HG02642 (cell line): ENCODE measurements at regions not wholly inside any gene's neighbourhood (a gene's known extent, or its start where the extent isn't known, plus 50 kb on each side); places are given as distances from the start of the nearest gene placed in this dataset.

ENCODE experiments used
- ATAC-seq: cut with Tn5 transposase; IDR thresholded peaks from one replicate; pipeline ENCODE4 v1.9.1; 2021; ENCODE audit warnings: mild to moderate bottlenecking; ENCODE audit not compliant: unreplicated experiment, poor library complexity

DNA sequence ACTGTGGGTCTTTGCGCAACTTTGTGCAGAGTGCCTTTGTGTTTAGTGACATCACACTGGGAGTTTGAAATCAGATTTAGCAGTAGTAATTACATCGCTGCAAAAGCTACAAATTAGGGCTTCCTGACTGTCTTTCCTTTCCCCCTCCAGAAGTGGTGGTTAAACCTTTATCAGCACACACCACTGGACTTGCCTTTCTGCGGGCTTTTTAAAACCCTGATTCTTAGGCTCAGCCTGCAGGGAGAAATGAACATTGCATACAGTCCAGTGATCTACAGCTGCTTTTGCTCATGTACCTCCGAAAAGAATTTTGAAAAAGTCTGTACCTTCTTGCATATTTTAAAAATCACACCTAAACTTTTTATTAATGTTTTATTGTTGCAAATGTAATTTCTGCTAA, 219.7 kb upstream of the NAALADL2 start:
- no peak for ATAC-seq

DNA sequence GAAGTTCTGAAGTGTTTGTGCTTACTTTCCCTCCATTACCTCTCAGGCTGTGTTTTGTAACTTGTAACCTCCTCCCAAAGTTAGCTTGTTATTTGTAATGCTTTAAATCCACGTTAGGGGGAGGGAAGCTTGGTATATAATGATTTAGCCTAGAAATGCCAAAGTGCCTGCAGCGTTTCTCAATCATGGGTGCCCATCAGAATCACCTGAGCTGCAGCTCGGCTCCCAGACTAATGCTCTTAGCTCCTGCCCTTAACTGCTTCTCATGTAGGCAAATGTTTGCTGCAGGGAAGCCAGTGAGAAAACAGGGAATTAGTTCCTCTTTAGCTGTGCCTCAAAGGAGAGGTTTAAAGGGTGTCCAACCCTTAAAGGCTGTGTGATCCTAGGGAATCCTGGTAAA, 219.2 kb upstream of the NAALADL2 start:
- no peak for ATAC-seq

DNA sequence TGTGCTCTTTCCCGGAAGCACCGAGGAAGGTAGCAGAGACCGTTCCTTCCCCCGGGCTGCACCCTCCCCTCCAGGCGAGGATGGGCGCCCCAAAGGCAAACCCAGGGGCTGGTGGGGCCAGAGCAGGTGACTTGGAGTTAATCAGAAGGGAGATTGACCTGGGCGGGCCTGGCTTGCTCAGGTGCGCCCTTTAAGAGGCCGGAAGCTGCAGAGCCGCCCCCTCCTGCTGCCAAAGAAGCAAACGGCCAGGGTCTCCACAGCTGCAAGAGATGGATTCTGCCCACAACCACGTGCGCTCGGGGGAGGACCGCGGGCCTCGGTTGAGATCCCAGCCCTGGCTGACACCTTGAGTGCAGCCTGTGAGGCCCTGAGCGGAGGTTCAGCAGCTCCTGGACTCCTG, 218.2 kb upstream of the NAALADL2 start:
- ATAC-seq = no peak

DNA sequence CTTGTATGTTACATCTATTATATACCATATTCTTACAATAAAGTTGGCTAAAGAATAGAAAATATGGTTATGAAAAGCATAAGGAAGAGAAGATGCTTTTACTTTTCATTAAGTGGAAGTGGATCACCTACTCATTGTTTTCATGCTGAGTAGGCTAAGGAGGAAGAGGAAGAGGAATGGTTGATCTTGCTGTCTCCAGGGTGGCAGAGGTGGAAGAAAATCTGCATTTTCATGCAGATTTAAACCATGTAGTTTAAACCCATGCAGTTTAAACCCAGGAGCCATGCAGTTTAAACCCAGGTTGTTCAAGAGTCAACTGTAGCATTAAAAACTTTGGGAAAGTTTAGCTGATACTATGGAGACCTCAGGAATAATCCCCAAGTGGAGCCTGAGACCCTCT, 214.8 kb upstream of the NAALADL2 start:
- ATAC-seq = no peak

DNA sequence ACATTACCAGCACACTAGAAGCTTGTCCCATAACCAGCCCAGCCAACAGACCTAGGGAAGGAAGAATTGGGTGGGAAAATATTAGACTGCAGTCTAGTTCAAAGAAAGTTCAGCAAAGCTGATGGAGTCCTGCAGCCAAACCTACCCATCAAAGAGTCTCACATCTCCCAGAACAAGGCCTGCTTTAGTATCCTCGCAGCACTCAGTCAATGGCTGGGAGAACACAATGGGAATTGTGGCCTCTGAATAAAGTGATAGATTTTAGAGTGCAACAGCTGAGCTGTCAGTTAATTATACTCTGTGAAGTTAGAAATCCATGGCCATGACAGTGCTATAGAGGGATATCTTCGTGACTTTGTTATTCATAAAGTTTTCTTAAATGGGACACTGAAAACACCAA, 207.2 kb upstream of the NAALADL2 start:
- ATAC-seq = no peak

DNA sequence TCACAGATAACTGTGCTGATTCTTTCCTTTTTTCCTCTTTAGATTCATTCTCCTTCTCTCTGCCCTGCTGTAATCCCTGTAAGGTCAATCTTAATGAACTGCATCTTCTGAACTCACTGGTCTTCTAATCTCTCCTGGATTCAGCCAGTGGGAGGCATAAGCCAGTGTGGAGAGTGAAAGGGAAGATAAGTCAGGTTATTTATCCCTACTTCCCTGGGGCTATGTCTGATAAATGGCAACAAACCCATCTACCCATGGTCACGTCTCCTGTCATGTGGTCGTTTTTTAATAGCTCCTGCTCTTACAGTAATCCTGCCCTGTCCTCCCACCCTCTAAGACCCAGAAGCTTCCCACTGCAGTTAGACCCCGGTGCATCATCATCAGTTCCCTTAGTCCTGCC, 199.6 kb upstream of the NAALADL2 start:
- ATAC-seq = no peak

DNA sequence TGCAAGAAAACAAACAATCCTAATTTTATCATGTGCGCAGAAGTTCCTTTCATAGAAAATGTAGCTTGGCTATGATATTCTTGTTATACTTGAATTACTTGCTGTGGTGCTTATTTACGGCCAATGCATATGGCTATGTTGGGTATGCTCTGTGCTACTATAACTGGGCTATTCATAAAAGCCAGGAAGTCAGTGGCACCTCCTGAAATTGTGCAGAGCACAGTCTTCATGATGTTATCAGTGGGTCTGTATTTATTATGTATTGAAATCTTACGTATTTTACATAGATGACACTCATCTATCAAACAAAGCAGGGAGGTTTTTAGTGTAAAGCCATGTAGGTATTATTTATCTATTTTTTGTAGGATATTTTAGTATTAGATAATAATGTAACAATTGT, 196.5 kb upstream of the NAALADL2 start:
- no peak for ATAC-seq

DNA sequence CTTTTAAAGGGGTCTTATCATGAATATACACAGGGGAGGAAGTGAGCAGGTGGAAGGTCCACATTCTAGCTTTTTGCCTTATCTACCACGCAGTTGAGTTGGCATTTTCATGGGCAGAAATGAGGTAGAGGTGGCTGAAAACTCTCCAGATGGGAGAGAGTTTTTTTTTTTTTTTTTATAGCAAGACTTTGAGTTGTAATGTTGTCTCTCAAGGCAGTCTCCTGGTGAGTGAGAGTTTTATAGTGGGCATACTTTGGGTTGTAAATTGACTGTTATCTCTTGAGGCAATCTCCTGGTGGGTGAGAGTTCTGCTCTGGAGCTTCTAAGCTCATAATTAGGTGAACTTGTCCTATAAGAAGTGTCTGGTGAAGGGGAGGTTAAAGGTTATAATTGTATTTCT, 191.7 kb upstream of the NAALADL2 start:
- ATAC-seq = no peak

DNA sequence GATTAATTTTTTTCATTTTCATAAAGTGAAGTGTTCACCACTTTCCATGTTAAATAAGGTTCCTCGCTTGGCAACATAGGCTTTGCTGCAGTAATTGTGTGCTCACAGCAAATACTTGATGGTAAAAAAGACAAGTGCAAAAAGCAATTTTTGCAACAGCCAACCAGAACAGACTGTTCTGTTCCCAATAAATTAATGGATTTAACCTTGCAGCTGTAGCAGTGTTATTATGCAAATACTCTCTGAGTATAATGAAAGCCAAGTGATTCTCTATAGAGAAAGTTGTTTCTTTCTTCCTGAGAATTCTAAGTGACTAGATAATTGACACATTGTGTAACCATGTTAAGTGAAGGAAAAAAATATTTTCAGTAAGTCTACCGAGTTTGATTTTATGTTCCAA, 183.7 kb upstream of the NAALADL2 start:
- ATAC-seq = no peak

DNA sequence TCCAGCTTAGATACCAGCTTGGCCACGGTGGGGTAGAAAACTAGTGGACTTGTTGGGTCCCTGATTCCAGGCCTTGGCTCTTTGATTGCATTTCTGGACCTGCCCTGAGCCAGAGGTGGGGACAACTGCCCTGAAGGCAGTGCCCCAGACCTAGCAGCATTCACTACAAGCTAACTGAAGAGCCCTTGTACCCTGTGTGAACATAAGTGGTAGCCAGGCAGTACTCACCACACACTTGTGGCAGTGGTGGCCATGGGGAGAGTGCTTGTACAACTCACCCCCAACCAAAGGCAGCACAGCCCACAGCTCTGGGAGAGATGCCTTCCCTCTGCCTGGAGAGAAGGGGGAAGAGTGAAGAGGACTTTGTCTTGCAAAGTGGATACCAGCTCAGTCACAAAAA, 177.3 kb upstream of the NAALADL2 start:
- no peak for ATAC-seq

DNA sequence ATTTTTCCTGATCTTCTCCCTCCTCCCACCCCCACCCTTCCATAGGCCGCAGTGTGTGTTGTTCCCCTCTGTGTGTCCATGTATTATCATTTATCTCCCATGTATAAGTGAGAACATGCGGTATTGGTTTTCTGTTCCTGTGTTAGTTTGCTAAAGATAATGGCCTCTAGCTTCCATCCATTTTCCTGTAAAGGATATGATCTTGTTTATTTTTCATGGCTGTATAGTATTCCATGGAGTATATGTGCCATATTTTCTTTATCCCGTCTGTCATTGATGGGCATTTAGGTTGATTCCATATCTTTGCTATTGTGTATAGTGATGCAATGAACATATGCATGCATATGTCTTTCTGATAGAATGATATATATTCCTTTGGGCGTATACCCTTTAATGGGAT, 173.3 kb upstream of the NAALADL2 start:
- no peak for ATAC-seq

DNA sequence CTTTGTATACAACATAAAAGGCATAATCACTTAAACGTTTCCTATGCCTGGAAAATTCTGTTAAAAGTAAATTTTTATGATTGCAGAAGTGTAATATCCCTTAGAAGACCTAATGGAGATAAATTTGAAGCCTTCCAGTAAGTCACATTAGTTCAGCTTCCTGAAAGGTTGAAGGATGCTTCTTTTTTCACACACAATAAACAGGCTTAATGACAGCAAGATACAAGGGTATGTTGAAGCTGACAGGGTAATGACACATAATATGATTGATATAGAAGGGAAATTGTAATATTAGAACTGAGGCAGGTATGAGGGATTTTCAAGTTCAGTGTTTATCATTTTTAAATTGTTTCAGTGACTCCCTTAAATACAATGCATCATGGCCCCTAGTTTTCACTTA, 161.8 kb upstream of the NAALADL2 start:
- no peak for ATAC-seq

DNA sequence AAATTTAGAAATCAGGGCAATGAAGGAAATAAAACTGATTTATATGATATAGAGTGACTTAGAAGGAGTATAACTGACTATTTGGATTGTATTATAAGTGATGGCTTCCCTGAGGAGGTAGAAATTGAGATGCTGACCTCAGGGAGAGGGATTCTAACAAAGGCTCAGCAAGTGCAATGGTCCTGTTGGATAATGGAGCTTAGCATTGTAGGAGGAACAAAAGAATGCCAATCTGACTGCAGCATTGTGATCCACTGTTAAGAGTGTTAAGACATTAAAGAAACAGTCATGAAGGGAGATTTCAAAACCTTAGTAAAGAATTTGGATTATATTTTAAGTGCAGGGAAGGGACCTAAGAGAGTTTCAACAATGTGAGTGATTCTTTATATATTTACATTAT, 158.4 kb upstream of the NAALADL2 start:
- ATAC-seq = no peak

DNA sequence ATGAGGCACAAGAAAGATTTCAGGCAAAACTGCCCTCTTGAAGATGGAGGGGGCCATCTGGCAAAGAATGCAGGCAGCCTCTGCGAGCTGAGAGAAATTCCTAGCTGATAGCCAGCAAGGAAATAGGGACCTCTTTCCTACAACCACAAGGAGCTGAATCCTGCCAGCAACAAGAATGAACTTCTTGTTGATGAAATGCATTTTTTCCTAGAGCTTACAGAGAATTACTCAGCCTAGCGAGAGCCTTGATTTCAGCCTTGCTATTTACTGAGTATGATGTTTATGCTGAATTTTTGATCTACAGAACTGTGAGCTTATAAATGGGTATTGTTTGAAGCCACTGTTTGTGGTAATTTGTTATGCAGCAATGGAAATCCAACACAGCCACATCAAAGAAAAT, 148.5 kb upstream of the NAALADL2 start:
- no peak for ATAC-seq

DNA sequence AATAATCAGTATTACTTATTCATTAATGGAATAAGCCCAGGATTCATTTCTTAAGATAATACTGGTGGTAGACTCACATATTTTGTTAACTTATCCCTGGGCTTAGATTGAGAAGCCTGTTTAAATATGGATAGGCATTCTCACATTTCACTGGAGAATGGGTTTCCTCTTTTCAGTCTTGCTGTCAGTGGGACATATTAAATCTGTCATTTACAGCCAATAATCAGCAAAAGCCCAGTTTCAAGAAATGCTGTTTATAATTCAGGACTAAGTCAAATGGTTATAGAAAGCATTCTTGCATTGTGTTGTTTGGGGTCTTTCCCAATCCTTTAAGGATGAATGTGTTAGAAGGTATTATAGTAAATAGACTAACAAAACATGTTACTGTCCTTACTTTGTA, 143.7 kb upstream of the NAALADL2 start:
- ATAC-seq = no peak

DNA sequence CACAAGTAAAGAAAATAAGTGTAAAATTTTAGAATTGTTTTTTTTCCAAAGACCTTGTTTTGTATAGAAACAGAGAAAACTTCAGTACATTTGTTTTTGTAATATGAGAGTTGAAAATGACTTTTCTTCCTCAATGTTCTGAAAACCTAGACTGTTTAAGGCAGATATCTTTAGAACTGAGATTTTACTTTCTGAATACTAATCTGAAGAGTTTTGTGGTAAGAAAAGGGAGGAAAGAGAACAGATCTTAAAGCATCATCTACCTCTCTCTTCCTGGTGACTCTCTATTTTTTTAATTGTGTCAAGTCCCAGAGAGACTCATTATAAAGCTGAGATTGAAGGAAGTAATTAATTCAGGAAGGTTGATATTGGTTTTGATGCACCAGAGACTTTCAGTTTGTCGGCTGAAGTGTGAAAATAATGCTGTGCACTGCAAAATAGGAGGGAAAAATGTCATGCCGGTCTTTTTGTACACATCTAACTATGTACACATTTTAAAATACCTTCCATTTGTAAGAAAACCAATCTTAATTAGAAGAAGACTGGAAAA, 142.1 kb upstream of the NAALADL2 start:
- ATAC-seq = no peak

DNA sequence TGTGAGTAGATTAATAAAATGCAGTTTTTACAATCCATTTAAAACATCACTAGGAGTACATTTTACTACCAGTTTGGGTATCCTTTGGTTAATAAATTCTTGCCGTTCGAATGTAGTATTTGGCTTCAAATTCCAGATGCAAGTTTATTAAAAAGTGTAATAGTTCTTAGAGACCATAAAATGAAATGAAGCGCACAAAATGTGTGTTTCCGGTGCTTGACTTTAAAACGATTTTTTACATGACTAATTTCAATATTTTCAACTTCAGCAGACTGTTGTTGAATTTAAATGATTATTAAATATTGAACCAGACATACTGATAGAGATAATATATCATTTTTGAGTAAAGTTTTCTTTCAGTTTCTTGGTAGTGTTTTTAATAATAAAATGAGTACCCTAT, 138.4 kb upstream of the NAALADL2 start:
- no peak for ATAC-seq

DNA sequence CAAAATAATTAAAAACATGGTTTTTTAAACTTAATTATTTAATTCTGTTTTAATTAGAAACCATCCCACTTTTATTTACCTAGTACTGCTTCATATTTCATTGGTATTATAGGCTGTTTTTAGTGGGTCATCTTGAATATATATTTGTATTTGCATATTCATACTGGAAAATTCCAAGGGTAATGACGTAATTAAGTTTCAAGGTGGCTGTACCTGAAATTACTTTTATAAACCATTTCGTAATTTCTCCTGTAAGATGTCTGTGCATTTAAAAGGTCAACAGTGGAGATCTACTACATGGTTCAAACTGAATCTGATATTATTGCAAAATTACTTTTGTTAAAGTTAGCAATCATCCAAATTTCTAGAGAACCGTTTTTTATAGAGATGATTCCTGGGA, 133.8 kb upstream of the NAALADL2 start:
- ATAC-seq = no peak

DNA sequence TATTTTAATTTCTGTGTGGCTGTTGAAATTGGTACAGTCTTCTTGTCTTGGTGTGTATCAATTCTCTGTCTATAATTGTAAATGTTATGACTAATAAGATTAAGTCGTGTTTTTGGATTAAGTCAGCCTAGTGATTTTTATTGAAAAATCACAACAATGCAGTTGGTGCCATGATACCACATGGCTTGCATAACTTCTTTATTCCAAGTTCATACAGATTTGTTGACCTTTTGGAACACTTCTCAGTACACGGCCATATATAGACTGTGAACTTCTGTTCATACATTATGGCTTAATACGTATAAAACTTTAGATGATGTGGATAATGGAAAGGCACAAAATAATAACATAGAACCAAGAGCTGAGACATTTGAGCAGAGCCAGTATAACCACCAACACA, 121.2 kb upstream of the NAALADL2 start:
- no peak for ATAC-seq

DNA sequence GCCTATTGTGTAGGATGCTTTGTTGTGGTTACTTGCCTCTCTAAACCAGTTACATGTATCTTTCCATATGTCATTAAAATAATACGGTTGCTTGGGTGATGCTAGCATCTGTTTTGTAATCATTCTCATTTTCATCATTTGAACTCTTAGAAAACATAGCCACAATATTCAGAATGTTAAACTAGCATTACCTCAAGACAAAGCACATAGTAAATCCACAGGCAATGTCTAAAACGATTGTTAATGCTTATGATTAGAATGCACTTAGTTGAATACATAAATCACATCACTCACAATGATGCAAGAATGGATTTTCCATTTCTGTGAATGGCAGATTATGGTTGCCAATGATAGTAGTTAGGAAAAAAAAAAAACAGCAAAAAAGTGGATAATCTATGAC, 110.0 kb upstream of the NAALADL2 start:
- no peak for ATAC-seq

DNA sequence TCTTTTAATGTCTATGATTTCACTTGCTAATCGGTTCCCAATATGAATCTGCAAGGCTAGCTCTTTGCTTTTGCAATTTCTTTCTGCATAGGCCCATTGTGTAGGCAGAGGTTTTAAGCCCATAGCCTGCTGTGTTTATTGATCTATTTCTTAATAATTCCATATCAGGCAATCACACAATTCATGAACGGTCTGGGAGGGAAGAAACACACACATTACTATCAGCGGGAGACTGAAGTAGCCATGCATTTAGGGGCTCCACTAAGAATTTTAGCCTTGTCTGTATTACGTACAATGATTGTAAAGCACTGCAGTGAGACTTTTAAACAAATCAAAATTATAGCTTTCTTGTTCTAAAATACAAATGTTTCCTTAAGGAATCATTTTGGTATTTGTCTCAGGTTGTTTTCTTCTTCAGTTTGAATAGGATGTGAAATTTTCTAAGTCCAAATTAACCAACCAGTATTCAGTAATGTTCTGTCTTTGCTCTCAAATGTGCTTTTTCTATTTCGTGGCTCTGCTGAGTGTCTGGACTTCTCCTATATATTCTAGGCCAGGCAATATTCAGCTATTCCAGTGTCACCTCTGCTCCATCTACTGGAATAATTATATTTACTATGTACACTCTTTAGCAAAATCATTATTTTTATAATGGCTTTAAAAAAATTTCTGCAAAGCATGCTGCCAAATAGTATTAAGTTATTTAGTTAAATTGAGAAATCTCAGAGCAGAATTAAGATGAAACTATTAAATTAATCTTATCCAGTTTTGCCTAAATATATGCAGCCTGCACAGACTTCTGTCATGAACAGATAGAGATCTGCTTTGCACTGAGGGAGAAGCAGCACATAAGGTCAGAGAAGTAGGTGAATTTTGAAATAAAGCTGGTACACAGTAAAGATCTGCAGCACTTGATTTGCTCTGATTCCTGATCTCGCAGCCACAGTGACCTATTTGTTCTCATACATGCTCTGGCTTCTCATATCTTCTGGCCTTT, 103.0 kb upstream of the NAALADL2 start:
- no peak for ATAC-seq

DNA sequence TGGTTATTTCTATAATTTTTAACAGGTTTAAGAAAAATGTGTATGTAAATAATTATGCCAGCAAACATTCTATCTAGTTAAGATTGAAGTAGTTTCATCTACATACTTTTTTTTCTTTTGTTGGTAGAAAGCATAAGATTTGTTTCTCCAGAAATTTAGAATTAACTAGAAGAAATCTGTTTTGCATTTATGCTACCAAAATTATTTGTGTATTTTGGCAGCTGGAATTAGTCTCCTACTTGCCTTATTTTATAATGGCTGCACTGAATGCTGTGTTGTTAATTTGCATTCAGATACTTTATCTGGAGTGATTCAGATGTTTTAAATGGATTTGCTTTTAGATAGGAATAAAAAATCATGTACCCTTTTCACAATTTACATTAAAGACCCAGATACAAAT, 100.2 kb upstream of the NAALADL2 start:
- no peak for ATAC-seq
